NCI-H2171 treated with DMSO at 0.1 percent for 48 hours (cell line): ENCODE measurements at regions not wholly inside any gene's neighbourhood (a gene's known extent, or its start where the extent isn't known, plus 50 kb on each side); places are given as distances from the start of the nearest gene placed in this dataset.
A peak's percentile ranks its signal among the peaks of the same experiment; 100 is the strongest.

Source experiments
- DNase-seq: peaks from one replicate; lab custom pipeline; 2025; lab: John Stamatoyannopoulos, UW

- DNase-seq, result no peak
Measured at GRCh38 chr10:44198780-44199097, 186.2 kb downstream of the CXCL12 start.

GRCh38 chr10:44198096-44198779, 186.7 kb downstream of the CXCL12 start:
- no peak for DNase-seq

GRCh38 chr10:44197646-44198045, 187.3 kb downstream of the CXCL12 start:
- DNase-seq, result no peak

GRCh38 chr10:44196336-44196735, 188.6 kb downstream of the CXCL12 start:
- DNase-seq, result no peak

- DNase-seq, result no peak
Measured at GRCh38 chr10:44196008-44196320, 188.9 kb downstream of the CXCL12 start.

- no peak for DNase-seq
Measured at GRCh38 chr10:44195112-44196007, 189.5 kb downstream of the CXCL12 start.

GRCh38 chr10:44194435-44194834, 190.5 kb downstream of the CXCL12 start:
- no peak for DNase-seq

GRCh38 chr10:44193567-44194220, 191.2 kb downstream of the CXCL12 start:
- DNase-seq, result no peak

GRCh38 chr10:44193166-44193565, 191.7 kb downstream of the CXCL12 start:
- DNase-seq, result no peak

- DNase-seq, result no peak
Measured at GRCh38 chr10:44192435-44192834, 192.5 kb downstream of the CXCL12 start.

GRCh38 chr10:44190541-44190940, 194.4 kb downstream of the CXCL12 start:
- DNase-seq, result no peak

GRCh38 chr10:44186821-44187220, 198.1 kb downstream of the CXCL12 start:
- no peak for DNase-seq

- DNase-seq, result no peak
Measured at GRCh38 chr10:44186150-44186549, 198.7 kb downstream of the CXCL12 start.

- DNase-seq, result no peak
Measured at GRCh38 chr10:44185315-44185666, 199.6 kb downstream of the CXCL12 start.

GRCh38 chr10:44184633-44185314, 200.1 kb downstream of the CXCL12 start:
- DNase-seq, result no peak

GRCh38 chr10:44183667-44184632, 200.9 kb downstream of the CXCL12 start:
- no peak for DNase-seq

GRCh38 chr10:44182909-44183308, 202.0 kb downstream of the CXCL12 start:
- no peak for DNase-seq

GRCh38 chr10:44180321-44181168, 204.4 kb downstream of the CXCL12 start:
- peak; percentile 49 for DNase-seq

GRCh38 chr10:44178856-44179255, 206.0 kb downstream of the CXCL12 start:
- DNase-seq, result no peak

GRCh38 chr10:44178281-44178680, 206.6 kb downstream of the CXCL12 start:
- no peak for DNase-seq

- no peak for DNase-seq
Measured at GRCh38 chr10:44177610-44178009, 207.3 kb downstream of the CXCL12 start.
